ENCODE measurements at regions not wholly inside any gene's neighbourhood (a gene's known extent, or its start where the extent isn't known, plus 50 kb on each side); places are given as distances from the start of the nearest gene placed in this dataset.

DNA sequence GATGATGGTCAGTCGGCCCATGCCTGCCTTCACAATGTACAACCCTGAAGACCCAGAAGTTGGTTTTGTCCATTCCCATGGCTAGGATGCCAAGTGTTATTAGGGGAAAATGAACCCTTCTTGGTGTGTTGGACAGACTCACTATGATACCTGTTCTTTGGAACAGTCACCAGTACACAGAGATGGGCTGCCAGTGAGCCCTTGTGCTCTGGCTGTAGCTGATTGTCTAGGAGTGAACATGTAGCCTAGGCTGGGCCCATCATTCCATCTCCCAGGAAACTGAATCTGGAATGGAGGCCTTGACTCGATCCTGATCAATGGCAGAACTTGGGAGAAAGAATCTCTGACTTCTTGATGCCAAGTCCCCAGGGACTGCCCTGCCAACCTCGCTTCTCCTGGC lies 188.9 kb downstream of the EVX1 start:
- TF ChIP-seq, protein P1, sequence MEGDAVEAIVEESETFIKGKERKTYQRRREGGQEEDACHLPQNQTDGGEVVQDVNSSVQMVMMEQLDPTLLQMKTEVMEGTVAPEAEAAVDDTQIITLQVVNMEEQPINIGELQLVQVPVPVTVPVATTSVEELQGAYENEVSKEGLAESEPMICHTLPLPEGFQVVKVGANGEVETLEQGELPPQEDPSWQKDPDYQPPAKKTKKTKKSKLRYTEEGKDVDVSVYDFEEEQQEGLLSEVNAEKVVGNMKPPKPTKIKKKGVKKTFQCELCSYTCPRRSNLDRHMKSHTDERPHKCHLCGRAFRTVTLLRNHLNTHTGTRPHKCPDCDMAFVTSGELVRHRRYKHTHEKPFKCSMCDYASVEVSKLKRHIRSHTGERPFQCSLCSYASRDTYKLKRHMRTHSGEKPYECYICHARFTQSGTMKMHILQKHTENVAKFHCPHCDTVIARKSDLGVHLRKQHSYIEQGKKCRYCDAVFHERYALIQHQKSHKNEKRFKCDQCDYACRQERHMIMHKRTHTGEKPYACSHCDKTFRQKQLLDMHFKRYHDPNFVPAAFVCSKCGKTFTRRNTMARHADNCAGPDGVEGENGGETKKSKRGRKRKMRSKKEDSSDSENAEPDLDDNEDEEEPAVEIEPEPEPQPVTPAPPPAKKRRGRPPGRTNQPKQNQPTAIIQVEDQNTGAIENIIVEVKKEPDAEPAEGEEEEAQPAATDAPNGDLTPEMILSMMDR (IDR thresholded peaks at IDR 0.05; ENCODE audit: low read depth, low read length) = no peak
- H3K4me1 ChIP-seq (ENCODE audit: low read depth) = no peaks in the 10 kb centered on the region
- H3K4me3 ChIP-seq = no peak overlapping the region
- no peaks in the 10 kb centered on the region for H3K36me3 ChIP-seq
- H3K27me3 ChIP-seq = no peaks in the 10 kb centered on the region
- no peaks in the 10 kb centered on the region for H3K9me3 ChIP-seq (ENCODE audit: low read depth)
- no peak overlapping the region for H3K27ac ChIP-seq
- no peak for DNase-seq (ENCODE audit: low read depth in 1 of 2, low spot score in 1 of 2)

DNA sequence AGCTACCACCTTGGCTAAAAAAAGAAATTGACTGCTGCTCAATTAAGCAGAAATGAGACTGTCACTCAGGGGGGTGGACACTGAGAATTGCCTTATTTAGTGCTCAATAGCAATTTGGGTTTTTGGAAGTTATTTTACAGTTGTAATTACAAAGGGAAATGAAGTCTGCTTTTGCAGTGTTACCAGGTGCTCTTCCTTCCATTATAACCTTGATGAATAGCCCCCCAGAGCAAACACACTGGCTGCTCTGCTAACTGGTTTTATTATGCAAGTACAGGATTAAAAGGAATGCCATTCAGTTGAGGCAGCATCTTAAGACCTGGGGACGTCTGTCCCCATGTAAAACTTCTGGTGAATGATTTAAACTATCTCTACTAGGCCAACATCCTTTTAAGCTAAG lies 191.0 kb downstream of the EVX1 start:
- H3K4me1 ChIP-seq (ENCODE audit: low read depth) = no peaks in the 10 kb centered on the region
- no peak overlapping the region for H3K27ac ChIP-seq
- H3K27me3 ChIP-seq = no peaks in the 10 kb centered on the region
- H3K9me3 ChIP-seq (ENCODE audit: low read depth) = no peaks in the 10 kb centered on the region
- TF ChIP-seq, protein P1 (IDR thresholded peaks at IDR 0.05; ENCODE audit: low read depth, low read length) = no peak
- DNase-seq (ENCODE audit: low read depth in 1 of 2, low spot score in 1 of 2) = no peak
- no peaks in the 10 kb centered on the region for H3K36me3 ChIP-seq
- H3K4me3 ChIP-seq = no peak overlapping the region

DNA sequence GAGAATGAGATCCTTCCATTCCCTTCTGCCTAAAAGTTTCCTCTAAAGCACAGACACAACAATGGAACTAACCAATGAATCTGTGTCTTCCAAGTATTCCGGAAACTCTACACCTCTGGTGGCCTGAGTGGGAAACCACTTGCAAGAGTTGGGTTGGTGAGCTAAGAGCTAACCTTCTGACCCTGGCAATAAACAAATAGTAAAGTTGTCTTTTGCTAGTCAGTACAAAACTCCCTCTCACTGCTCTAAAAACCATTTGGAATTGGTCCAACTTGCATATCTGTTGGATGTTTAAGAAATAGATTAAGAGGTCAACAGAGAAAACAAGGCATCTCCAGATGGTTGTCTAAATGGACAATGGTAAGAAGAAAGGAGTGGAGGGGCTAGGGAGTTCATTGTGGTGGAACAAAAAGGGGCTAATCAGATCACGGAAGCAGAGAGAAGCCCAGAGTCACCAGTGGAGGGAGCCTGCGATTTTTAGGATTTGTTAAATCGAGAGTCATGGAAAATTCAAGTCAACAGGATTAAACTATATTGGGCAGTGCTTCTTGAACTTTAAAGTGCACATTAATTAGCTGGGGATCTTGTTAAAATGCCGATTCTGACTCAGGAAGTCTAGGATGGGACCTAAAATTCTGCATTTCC lies 192.3 kb downstream of the EVX1 start:
- Histone ChIP-seq H3K4me1 (ENCODE audit: low read depth) (no peaks in the 10 kb centered on the region), H3K36me3 (no peaks in the 10 kb centered on the region), H3K27ac (no peak overlapping the region), H3K27me3 (no peaks in the 10 kb centered on the region), H3K4me3 (no peak overlapping the region), H3K9me3 (ENCODE audit: low read depth) (no peaks in the 10 kb centered on the region)
- DNase-seq (ENCODE audit: low read depth in 1 of 2, low spot score in 1 of 2) = peak in 1 of 2 donors; percentile 14
- TF ChIP-seq, protein P1 (IDR thresholded peaks at IDR 0.05; ENCODE audit: low read depth, low read length) = peak; percentile 21

DNA sequence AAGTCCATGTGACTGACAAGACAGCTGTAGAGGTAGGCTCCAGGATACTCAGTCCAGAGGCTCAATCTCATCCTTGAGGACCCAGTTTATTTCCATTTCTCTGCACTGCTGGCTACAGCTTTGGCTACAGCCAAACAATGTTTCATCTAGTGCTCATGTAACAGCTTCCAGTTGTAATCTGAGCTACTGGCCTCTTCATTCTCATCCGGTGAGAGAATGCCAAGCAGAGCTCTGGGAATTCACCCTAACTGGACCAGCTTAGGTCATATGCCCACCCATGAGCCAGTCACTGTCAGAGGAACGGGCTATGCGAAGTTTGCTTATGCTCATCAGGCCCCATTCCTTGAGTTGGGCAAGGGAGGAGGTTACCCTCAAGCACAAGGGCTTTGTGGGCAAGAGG lies 192.9 kb downstream of the EVX1 start:
- Histone ChIP-seq H3K27ac (no peak overlapping the region), H3K4me1 (ENCODE audit: low read depth) (no peaks in the 10 kb centered on the region), H3K36me3 (no peaks in the 10 kb centered on the region), H3K9me3 (ENCODE audit: low read depth) (no peaks in the 10 kb centered on the region), H3K4me3 (no peak overlapping the region), H3K27me3 (no peaks in the 10 kb centered on the region)
- TF ChIP-seq, protein P1 (IDR thresholded peaks at IDR 0.05; ENCODE audit: low read depth, low read length) = no peak
- DNase-seq (ENCODE audit: low read depth in 1 of 2, low spot score in 1 of 2) = peak in 1 of 2 donors; percentile 6

DNA sequence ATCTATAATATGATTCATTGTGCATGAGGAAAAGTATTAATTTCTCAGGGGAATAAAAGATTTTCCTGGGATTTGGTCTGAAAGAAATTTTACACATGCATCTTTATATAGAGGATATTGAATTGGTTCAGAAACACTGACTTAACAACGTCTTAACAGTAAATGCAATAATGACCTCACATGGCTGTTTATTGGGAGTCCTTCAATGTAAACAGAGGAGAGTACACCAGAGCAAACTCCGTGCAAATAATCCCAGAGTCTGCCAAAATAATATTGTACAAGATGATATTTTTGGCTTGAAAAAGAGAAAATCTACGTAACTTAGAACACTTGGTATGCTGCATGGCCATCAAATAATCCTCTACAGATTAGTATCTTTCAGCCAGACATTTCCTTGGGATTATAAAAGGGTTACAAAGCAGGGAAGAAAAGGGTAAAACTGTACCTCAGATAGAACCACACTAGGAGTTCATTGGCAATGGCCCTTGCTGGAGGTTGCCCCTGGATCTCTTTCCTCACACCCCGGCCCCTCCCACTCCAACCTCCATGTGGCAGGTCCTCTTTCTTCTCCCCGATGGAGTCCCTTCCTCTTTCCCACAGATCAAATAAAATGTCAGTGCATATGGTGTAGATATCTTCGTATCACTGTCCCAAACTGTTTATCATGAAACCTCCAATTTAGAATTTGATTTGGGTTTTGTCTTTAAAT lies 196.4 kb downstream of the EVX1 start:
- H3K9me3 ChIP-seq (ENCODE audit: low read depth) = no peaks in the 10 kb centered on the region
- peaks cover 5% of the 10 kb centered on the region for H3K27me3 ChIP-seq
- H3K36me3 ChIP-seq = no peaks in the 10 kb centered on the region
- TF ChIP-seq, protein P1 (IDR thresholded peaks at IDR 0.05; ENCODE audit: low read depth, low read length) = no peak
- no peak overlapping the region for H3K4me3 ChIP-seq
- H3K27ac ChIP-seq = no peak overlapping the region
- H3K4me1 ChIP-seq (ENCODE audit: low read depth) = no peaks in the 10 kb centered on the region
- DNase-seq (ENCODE audit: low read depth in 1 of 2, low spot score in 1 of 2) = no peak
